ENCODE measurements at regions not wholly inside any gene's neighbourhood (a gene's known extent, or its start where the extent isn't known, plus 50 kb on each side); places are given as distances from the start of the nearest gene placed in this dataset.

- no peak overlapping the region for H3K4me3 ChIP-seq (ENCODE audit: low read length)
- no peaks in the 10 kb centered on the region for H3K27me3 ChIP-seq (ENCODE audit: insufficient read depth, low read length)
- H3K9me3 ChIP-seq (ENCODE audit: insufficient read depth, low read depth, low read length), result no peaks in the 10 kb centered on the region
- no peak overlapping the region for H3K27ac ChIP-seq (ENCODE audit: low read length)
- H3K9ac ChIP-seq (ENCODE audit: low read depth, low read length), result no peak overlapping the region
- H3K36me3 ChIP-seq (ENCODE audit: insufficient read depth, low read depth, low read length), result no peaks in the 10 kb centered on the region
- no peaks in the 10 kb centered on the region for H3K4me1 ChIP-seq (ENCODE audit: insufficient read depth, low read length)
These were observed 823.8 kb upstream of the NRXN1 start for GRCh38 chr2:51855683-51856082.

- Histone ChIP-seq H3K9me3 (ENCODE audit: insufficient read depth, low read depth, low read length) (no peaks in the 10 kb centered on the region), H3K27me3 (ENCODE audit: insufficient read depth, low read length) (no peaks in the 10 kb centered on the region), H3K27ac (ENCODE audit: low read length) (no peak overlapping the region), H3K9ac (ENCODE audit: low read depth, low read length) (no peak overlapping the region), H3K4me1 (ENCODE audit: insufficient read depth, low read length) (peaks cover 8% of the 10 kb centered on the region), H3K36me3 (ENCODE audit: insufficient read depth, low read depth, low read length) (no peaks in the 10 kb centered on the region), H3K4me3 (ENCODE audit: low read length) (no peak overlapping the region)
These were observed 814.9 kb upstream of the NRXN1 start for GRCh38 chr2:51846796-51847195.

GRCh38 chr2:51846018-51846417, 814.1 kb upstream of the NRXN1 start:
- Histone ChIP-seq H3K27me3 (ENCODE audit: insufficient read depth, low read length) (no peaks in the 10 kb centered on the region), H3K9ac (ENCODE audit: low read depth, low read length) (no peak overlapping the region)

GRCh38 chr2:51844596-51844995, 812.7 kb upstream of the NRXN1 start:
- Histone ChIP-seq H3K36me3 (ENCODE audit: insufficient read depth, low read depth, low read length) (no peaks in the 10 kb centered on the region), H3K27ac (ENCODE audit: low read length) (no peak overlapping the region), H3K9me3 (ENCODE audit: insufficient read depth, low read depth, low read length) (no peaks in the 10 kb centered on the region), H3K27me3 (ENCODE audit: insufficient read depth, low read length) (no peaks in the 10 kb centered on the region), H3K4me3 (ENCODE audit: low read length) (no peak overlapping the region), H3K4me1 (ENCODE audit: insufficient read depth, low read length) (peaks cover 8% of the 10 kb centered on the region), H3K9ac (ENCODE audit: low read depth, low read length) (no peak overlapping the region)

More at GRCh38 chr2:51846018-51846417, 814.1 kb upstream of the NRXN1 start:
- H3K27ac ChIP-seq (ENCODE audit: low read length), result no peak overlapping the region
- H3K4me1 ChIP-seq (ENCODE audit: insufficient read depth, low read length), result peaks cover 8% of the 10 kb centered on the region
- no peaks in the 10 kb centered on the region for H3K36me3 ChIP-seq (ENCODE audit: insufficient read depth, low read depth, low read length)
- no peak overlapping the region for H3K4me3 ChIP-seq (ENCODE audit: low read length)
- no peaks in the 10 kb centered on the region for H3K9me3 ChIP-seq (ENCODE audit: insufficient read depth, low read depth, low read length)

- Histone ChIP-seq H3K4me1 (ENCODE audit: insufficient read depth, low read length) (no peaks in the 10 kb centered on the region), H3K27ac (ENCODE audit: low read length) (no peak overlapping the region), H3K36me3 (ENCODE audit: insufficient read depth, low read depth, low read length) (no peaks in the 10 kb centered on the region), H3K9me3 (ENCODE audit: insufficient read depth, low read depth, low read length) (no peaks in the 10 kb centered on the region), H3K4me3 (ENCODE audit: low read length) (no peak overlapping the region), H3K27me3 (ENCODE audit: insufficient read depth, low read length) (no peaks in the 10 kb centered on the region), H3K9ac (ENCODE audit: low read depth, low read length) (no peak overlapping the region)
These were observed 797.5 kb upstream of the NRXN1 start for GRCh38 chr2:51829477-51829876.

- H3K27me3 ChIP-seq (ENCODE audit: insufficient read depth, low read length), result no peaks in the 10 kb centered on the region
- no peaks in the 10 kb centered on the region for H3K4me1 ChIP-seq (ENCODE audit: insufficient read depth, low read length)
- no peaks in the 10 kb centered on the region for H3K36me3 ChIP-seq (ENCODE audit: insufficient read depth, low read depth, low read length)
- no peaks in the 10 kb centered on the region for H3K9me3 ChIP-seq (ENCODE audit: insufficient read depth, low read depth, low read length)
- H3K4me3 ChIP-seq (ENCODE audit: low read length), result no peak overlapping the region
- no peak overlapping the region for H3K27ac ChIP-seq (ENCODE audit: low read length)
- no peak overlapping the region for H3K9ac ChIP-seq (ENCODE audit: low read depth, low read length)
These were observed 793.9 kb upstream of the NRXN1 start for GRCh38 chr2:51825823-51826222.

- H3K4me3 ChIP-seq (ENCODE audit: low read length), result no peak overlapping the region
- H3K9ac ChIP-seq (ENCODE audit: low read depth, low read length), result no peak overlapping the region
- H3K27me3 ChIP-seq (ENCODE audit: insufficient read depth, low read length), result no peaks in the 10 kb centered on the region
- H3K9me3 ChIP-seq (ENCODE audit: insufficient read depth, low read depth, low read length), result no peaks in the 10 kb centered on the region
- H3K27ac ChIP-seq (ENCODE audit: low read length), result no peak overlapping the region
- no peaks in the 10 kb centered on the region for H3K4me1 ChIP-seq (ENCODE audit: insufficient read depth, low read length)
- H3K36me3 ChIP-seq (ENCODE audit: insufficient read depth, low read depth, low read length), result no peaks in the 10 kb centered on the region
These were observed 781.3 kb upstream of the NRXN1 start for GRCh38 chr2:51813247-51813646.

GRCh38 chr2:51812138-51812866, 780.4 kb upstream of the NRXN1 start:
- Histone ChIP-seq H3K36me3 (ENCODE audit: insufficient read depth, low read depth, low read length) (no peaks in the 10 kb centered on the region), H3K27me3 (ENCODE audit: insufficient read depth, low read length) (no peaks in the 10 kb centered on the region), H3K9ac (ENCODE audit: low read depth, low read length) (no peak overlapping the region), H3K4me1 (ENCODE audit: insufficient read depth, low read length) (no peaks in the 10 kb centered on the region), H3K27ac (ENCODE audit: low read length) (no peak overlapping the region), H3K9me3 (ENCODE audit: insufficient read depth, low read depth, low read length) (no peaks in the 10 kb centered on the region), H3K4me3 (ENCODE audit: low read length) (no peak overlapping the region)

GRCh38 chr2:51810197-51810596, 778.3 kb upstream of the NRXN1 start:
- no peaks in the 10 kb centered on the region for H3K4me1 ChIP-seq (ENCODE audit: insufficient read depth, low read length)
- no peak overlapping the region for H3K9ac ChIP-seq (ENCODE audit: low read depth, low read length)
- H3K9me3 ChIP-seq (ENCODE audit: insufficient read depth, low read depth, low read length), result no peaks in the 10 kb centered on the region
- H3K4me3 ChIP-seq (ENCODE audit: low read length), result no peak overlapping the region
- H3K27ac ChIP-seq (ENCODE audit: low read length), result no peak overlapping the region
- no peaks in the 10 kb centered on the region for H3K27me3 ChIP-seq (ENCODE audit: insufficient read depth, low read length)
- H3K36me3 ChIP-seq (ENCODE audit: insufficient read depth, low read depth, low read length), result no peaks in the 10 kb centered on the region

- H3K36me3 ChIP-seq (ENCODE audit: insufficient read depth, low read depth, low read length), result no peaks in the 10 kb centered on the region
- H3K4me3 ChIP-seq (ENCODE audit: low read length), result no peak overlapping the region
- no peaks in the 10 kb centered on the region for H3K9me3 ChIP-seq (ENCODE audit: insufficient read depth, low read depth, low read length)
- H3K4me1 ChIP-seq (ENCODE audit: insufficient read depth, low read length), result no peaks in the 10 kb centered on the region
- H3K27ac ChIP-seq (ENCODE audit: low read length), result no peak overlapping the region
- H3K27me3 ChIP-seq (ENCODE audit: insufficient read depth, low read length), result no peaks in the 10 kb centered on the region
- H3K9ac ChIP-seq (ENCODE audit: low read depth, low read length), result no peak overlapping the region
These were observed 775.3 kb upstream of the NRXN1 start for GRCh38 chr2:51807229-51807628.

- Histone ChIP-seq H3K9ac (ENCODE audit: low read depth, low read length) (no peak overlapping the region), H3K9me3 (ENCODE audit: insufficient read depth, low read depth, low read length) (peaks cover 6% of the 10 kb centered on the region; the same call in 1 of the 2 replicates), H3K27me3 (ENCODE audit: insufficient read depth, low read length) (no peaks in the 10 kb centered on the region), H3K4me1 (ENCODE audit: insufficient read depth, low read length) (no peaks in the 10 kb centered on the region), H3K4me3 (ENCODE audit: low read length) (no peak overlapping the region), H3K36me3 (ENCODE audit: insufficient read depth, low read depth, low read length) (no peaks in the 10 kb centered on the region), H3K27ac (ENCODE audit: low read length) (no peak overlapping the region)
These were observed 763.4 kb upstream of the NRXN1 start for GRCh38 chr2:51795248-51795888.

GRCh38 chr2:51791496-51791895, 759.6 kb upstream of the NRXN1 start:
- no peak overlapping the region for H3K27ac ChIP-seq (ENCODE audit: low read length)
- no peaks in the 10 kb centered on the region for H3K9me3 ChIP-seq (ENCODE audit: insufficient read depth, low read depth, low read length)
- H3K9ac ChIP-seq (ENCODE audit: low read depth, low read length), result no peak overlapping the region
- H3K27me3 ChIP-seq (ENCODE audit: insufficient read depth, low read length), result no peaks in the 10 kb centered on the region
- H3K36me3 ChIP-seq (ENCODE audit: insufficient read depth, low read depth, low read length), result no peaks in the 10 kb centered on the region
- no peaks in the 10 kb centered on the region for H3K4me1 ChIP-seq (ENCODE audit: insufficient read depth, low read length)
- no peak overlapping the region for H3K4me3 ChIP-seq (ENCODE audit: low read length)
